GM19468 (cell line): ENCODE measurements at regions not wholly inside any gene's neighbourhood (a gene's known extent, or its start where the extent isn't known, plus 50 kb on each side); places are given as distances from the start of the nearest gene placed in this dataset.
"Not testable (repeated sequence)": the region's sequence is repeated elsewhere in the genome, so short reads cannot be mapped to it uniquely, and the experiment has no call there.

ENCODE experiments used
- ATAC-seq: cut with Tn5 transposase; IDR thresholded peaks from one replicate; pipeline ENCODE4 v1.9.1; 2021; ENCODE audit warnings: mild to moderate bottlenecking, moderate library complexity, moderate number of reproducible peaks; ENCODE audit not compliant: unreplicated experiment; ENCODE audit errors: extremely low read depth

GRCh38 chr15:96462768-96463750 is 132.6 kb downstream of the NR2F2 start:
- no peak for ATAC-seq

- ATAC-seq: no peak
These were observed 136.0 kb downstream of the NR2F2 start for GRCh38 chr15:96466389-96466947.

- no peak for ATAC-seq
These were observed 137.5 kb downstream of the NR2F2 start for GRCh38 chr15:96468036-96468435.

GRCh38 chr15:96470681-96471310 is 140.3 kb downstream of the NR2F2 start:
- no peak for ATAC-seq

- ATAC-seq: no peak
These were observed 142.2 kb downstream of the NR2F2 start for GRCh38 chr15:96472681-96473080.

- no peak for ATAC-seq
These were observed 143.1 kb downstream of the NR2F2 start for GRCh38 chr15:96473556-96473955.

GRCh38 chr15:96474231-96474664 is 143.7 kb downstream of the NR2F2 start:
- ATAC-seq: no peak

GRCh38 chr15:96477227-96477626 is 146.7 kb downstream of the NR2F2 start:
- no peak for ATAC-seq

- ATAC-seq: not testable (repeated sequence)
These were observed 153.9 kb downstream of the NR2F2 start for GRCh38 chr15:96484412-96484811.

- no peak for ATAC-seq
These were observed 154.3 kb downstream of the NR2F2 start for GRCh38 chr15:96484830-96485229.

- ATAC-seq: no peak
These were observed 156.7 kb downstream of the NR2F2 start for GRCh38 chr15:96487245-96487644.

- ATAC-seq: not testable (repeated sequence)
These were observed 160.7 kb downstream of the NR2F2 start for GRCh38 chr15:96491066-96491699.

GRCh38 chr15:96491700-96492644 is 161.5 kb downstream of the NR2F2 start:
- not testable (repeated sequence) for ATAC-seq

- ATAC-seq: no peak
These were observed 164.0 kb downstream of the NR2F2 start for GRCh38 chr15:96494505-96494904.

GRCh38 chr15:96495386-96495785 is 164.9 kb downstream of the NR2F2 start:
- ATAC-seq: no peak

- no peak for ATAC-seq
These were observed 167.5 kb downstream of the NR2F2 start for GRCh38 chr15:96497951-96498350.

GRCh38 chr15:96500508-96500907 is 170.0 kb downstream of the NR2F2 start:
- no peak for ATAC-seq

GRCh38 chr15:96501362-96501761 is 170.9 kb downstream of the NR2F2 start:
- ATAC-seq: no peak

- no peak for ATAC-seq
These were observed 171.7 kb downstream of the NR2F2 start for GRCh38 chr15:96502196-96502595.
